ENCODE measurements at regions not wholly inside any gene's neighbourhood (a gene's known extent, or its start where the extent isn't known, plus 50 kb on each side); places are given as distances from the start of the nearest gene placed in this dataset.

GRCh38 chr13:20287976-20288375, 55.9 kb upstream of the GJB6 start:
- no peak for TF ChIP-seq CTCF (optimal IDR thresholded peaks at IDR 0.05 in 1 of 3, IDR thresholded peaks at IDR 0.05 in 1 of 3, conservative IDR thresholded peaks at IDR 0.05 in 1 of 3; ENCODE audit: extremely low read depth in 1 of 3, insufficient read depth in 2 of 3, low read length in 3 of 3)
- TF ChIP-seq EZH2 (IDR thresholded peaks at IDR 0.05; ENCODE audit: low read length) = no peak

Measured in keratinocyte (primary cell).